ENCODE measurements at regions not wholly inside any gene's neighbourhood (a gene's known extent, or its start where the extent isn't known, plus 50 kb on each side); places are given as distances from the start of the nearest gene placed in this dataset.

- Histone ChIP-seq H3K9me3 (ENCODE audit: control insufficient read depth, insufficient read depth, low read length) (no peaks in the 10 kb centered on the region), H3K4me3 (ENCODE audit: low read depth, low read length) (no peak overlapping the region), H3K27me3 (ENCODE audit: control insufficient read depth, insufficient read depth, low read length) (no peaks in the 10 kb centered on the region), H3K9ac (ENCODE audit: low read depth, low read length) (no peak overlapping the region), H3K36me3 (ENCODE audit: control insufficient read depth, insufficient read depth, low read length) (no peaks in the 10 kb centered on the region), H3K4me1 (ENCODE audit: control insufficient read depth, insufficient read depth, low read length) (no peaks in the 10 kb centered on the region)
Observed at GRCh38 chr7:155204744-155205367, 92.8 kb upstream of the INSIG1 start.

DNA sequence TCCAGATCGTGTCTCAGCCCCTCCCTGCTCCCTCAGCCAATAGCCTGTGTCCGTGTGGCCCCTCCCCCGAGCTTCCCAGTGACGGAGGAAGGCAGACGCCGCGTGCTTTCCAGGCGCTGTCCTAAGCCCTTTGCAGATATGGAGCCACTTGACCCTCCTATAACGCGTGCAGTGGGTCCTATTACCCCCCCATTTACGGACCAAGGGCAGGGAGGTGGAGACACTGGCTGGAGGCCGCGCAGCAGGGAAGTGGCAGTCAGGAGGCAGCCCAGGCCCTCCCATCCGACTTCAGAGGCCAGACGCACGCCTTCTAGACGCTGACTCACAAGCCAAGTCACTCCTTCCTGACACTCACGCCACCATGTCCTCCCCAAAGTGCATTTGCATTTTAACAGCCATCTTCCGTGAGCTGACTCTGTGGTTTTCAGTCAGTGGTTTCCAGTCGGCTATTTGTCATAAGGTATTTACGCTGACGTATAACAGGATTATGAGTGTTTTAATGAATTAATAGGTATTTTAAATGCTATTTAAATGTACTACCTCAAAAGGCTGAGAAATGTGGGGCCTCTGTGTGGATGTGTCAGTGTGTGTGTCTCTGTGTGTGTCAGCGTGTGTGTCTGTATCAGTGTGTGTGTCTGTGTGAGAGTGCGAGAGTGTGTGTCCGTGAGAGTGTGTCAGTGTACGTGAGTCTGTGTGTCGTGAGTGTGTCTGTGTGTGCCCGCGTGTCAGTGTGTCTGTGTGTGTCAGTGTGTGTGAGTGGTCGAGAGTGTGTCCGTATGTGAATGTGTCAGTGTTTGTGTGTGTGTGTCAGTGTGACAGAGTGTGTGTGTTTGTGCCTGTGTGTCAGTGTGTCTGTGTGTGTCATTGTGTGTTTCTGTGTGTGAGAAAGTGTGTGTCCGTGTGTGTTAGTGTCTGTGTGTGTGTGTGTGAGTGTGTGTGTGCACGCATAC is 92.0 kb upstream of the INSIG1 start:
- no peaks in the 10 kb centered on the region for H3K27me3 ChIP-seq (ENCODE audit: control insufficient read depth, insufficient read depth, low read length)
- H3K4me3 ChIP-seq (ENCODE audit: low read depth, low read length): no peak overlapping the region
- H3K9me3 ChIP-seq (ENCODE audit: control insufficient read depth, insufficient read depth, low read length): no peaks in the 10 kb centered on the region
- H3K4me1 ChIP-seq (ENCODE audit: control insufficient read depth, insufficient read depth, low read length): no peaks in the 10 kb centered on the region
- H3K36me3 ChIP-seq (ENCODE audit: control insufficient read depth, insufficient read depth, low read length): no peaks in the 10 kb centered on the region
- no peak overlapping the region for H3K9ac ChIP-seq (ENCODE audit: low read depth, low read length)

DNA sequence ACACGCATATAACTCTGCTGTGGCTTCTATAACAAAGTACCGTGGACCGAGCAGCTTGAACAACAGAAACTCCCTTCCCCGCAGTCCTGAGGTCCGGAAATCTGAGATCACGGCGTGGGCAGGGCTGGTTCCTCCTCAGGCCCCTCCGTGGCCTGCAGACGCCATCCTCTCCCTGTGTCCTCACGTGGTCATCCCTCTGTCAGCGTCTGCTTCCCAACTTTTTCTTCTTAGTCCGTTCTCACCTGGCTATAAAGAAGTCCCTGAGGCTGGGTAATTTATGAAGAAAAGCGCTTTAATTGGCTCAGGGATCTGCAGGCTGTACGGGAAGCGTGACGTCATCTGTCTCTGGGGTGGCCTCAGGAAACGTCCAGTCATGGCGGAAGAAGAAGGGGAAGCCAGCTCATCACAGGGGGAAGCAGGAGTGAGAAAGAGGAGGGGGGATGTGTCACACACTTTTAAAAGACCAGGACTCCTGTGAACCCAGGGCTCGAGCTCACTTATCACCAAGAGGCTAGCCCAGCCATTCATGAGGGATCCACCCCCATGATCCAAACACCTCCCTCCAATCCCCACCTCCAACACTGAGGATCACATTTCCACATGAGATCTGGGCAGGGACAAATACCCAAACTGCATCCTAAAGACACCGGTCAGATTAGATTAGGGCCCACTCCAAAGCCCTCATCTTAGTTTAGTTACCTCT is 91.2 kb upstream of the INSIG1 start:
- Histone ChIP-seq H3K4me1 (ENCODE audit: control insufficient read depth, insufficient read depth, low read length) (no peaks in the 10 kb centered on the region), H3K9ac (ENCODE audit: low read depth, low read length) (no peak overlapping the region)

GRCh38 chr7:155207326-155208002 is 90.2 kb upstream of the INSIG1 start:
- Histone ChIP-seq H3K4me3 (ENCODE audit: low read depth, low read length) (no peak overlapping the region), H3K4me1 (ENCODE audit: control insufficient read depth, insufficient read depth, low read length) (no peaks in the 10 kb centered on the region), H3K27me3 (ENCODE audit: control insufficient read depth, insufficient read depth, low read length) (no peaks in the 10 kb centered on the region), H3K36me3 (ENCODE audit: control insufficient read depth, insufficient read depth, low read length) (no peaks in the 10 kb centered on the region), H3K9ac (ENCODE audit: low read depth, low read length) (no peak overlapping the region), H3K9me3 (ENCODE audit: control insufficient read depth, insufficient read depth, low read length) (no peaks in the 10 kb centered on the region)

More for the DNA sequence above, 91.2 kb upstream of the INSIG1 start:
- no peaks in the 10 kb centered on the region for H3K9me3 ChIP-seq (ENCODE audit: control insufficient read depth, insufficient read depth, low read length)
- no peaks in the 10 kb centered on the region for H3K27me3 ChIP-seq (ENCODE audit: control insufficient read depth, insufficient read depth, low read length)
- no peak overlapping the region for H3K4me3 ChIP-seq (ENCODE audit: low read depth, low read length)
- H3K36me3 ChIP-seq (ENCODE audit: control insufficient read depth, insufficient read depth, low read length): no peaks in the 10 kb centered on the region

GRCh38 chr7:155208681-155209477 is 88.8 kb upstream of the INSIG1 start:
- Histone ChIP-seq H3K9me3 (ENCODE audit: control insufficient read depth, insufficient read depth, low read length) (no peaks in the 10 kb centered on the region), H3K36me3 (ENCODE audit: control insufficient read depth, insufficient read depth, low read length) (no peaks in the 10 kb centered on the region), H3K4me3 (ENCODE audit: low read depth, low read length) (no peak overlapping the region), H3K27me3 (ENCODE audit: control insufficient read depth, insufficient read depth, low read length) (no peaks in the 10 kb centered on the region), H3K4me1 (ENCODE audit: control insufficient read depth, insufficient read depth, low read length) (no peaks in the 10 kb centered on the region), H3K9ac (ENCODE audit: low read depth, low read length) (no peak overlapping the region)

DNA sequence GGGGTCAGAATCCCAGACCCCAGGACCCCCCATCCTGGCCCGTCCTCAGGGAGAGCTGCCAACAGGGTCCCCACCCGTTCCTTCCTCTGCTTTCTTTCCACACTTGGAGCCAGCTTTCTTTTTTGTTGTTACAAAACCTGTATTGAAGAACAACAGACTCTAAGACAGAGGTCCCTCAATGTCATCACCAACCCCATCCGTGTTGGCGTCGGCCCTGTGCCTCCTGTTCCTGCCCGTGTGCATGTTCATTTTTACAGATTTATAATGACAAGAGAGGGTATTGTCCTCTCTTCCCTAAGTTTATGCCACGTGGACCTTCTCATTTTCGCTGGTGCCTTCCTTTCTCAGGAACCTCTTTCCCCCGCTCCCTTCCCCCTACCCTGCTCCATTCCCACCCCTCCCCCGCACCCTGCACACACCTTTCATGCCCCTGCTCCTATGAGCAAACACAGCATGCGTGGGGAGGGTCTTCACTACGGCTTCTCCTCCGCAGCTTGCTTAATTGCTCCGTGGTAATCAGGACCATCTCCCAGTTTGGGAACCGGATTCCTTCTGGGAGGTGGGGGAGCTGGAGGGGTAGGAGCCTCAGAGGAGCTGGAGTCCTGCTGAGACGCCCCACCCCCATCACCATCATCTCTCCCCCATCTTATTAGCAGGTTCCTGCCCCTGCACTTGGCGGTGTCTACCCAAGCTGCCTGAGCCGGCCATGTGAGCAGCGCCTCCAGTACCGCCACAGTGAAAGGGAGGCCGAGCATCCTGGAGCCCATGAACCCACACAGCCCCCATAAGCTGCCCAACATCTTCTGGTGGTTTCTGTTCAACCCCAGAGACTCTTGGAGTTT is 88.0 kb upstream of the INSIG1 start:
- Histone ChIP-seq H3K9me3 (ENCODE audit: control insufficient read depth, insufficient read depth, low read length) (no peaks in the 10 kb centered on the region), H3K36me3 (ENCODE audit: control insufficient read depth, insufficient read depth, low read length) (no peaks in the 10 kb centered on the region), H3K27me3 (ENCODE audit: control insufficient read depth, insufficient read depth, low read length) (no peaks in the 10 kb centered on the region), H3K4me3 (ENCODE audit: low read depth, low read length) (no peak overlapping the region), H3K4me1 (ENCODE audit: control insufficient read depth, insufficient read depth, low read length) (no peaks in the 10 kb centered on the region), H3K9ac (ENCODE audit: low read depth, low read length) (no peak overlapping the region)

- Histone ChIP-seq H3K36me3 (ENCODE audit: control insufficient read depth, insufficient read depth, low read length) (no peaks in the 10 kb centered on the region), H3K27me3 (ENCODE audit: control insufficient read depth, insufficient read depth, low read length) (no peaks in the 10 kb centered on the region), H3K4me1 (ENCODE audit: control insufficient read depth, insufficient read depth, low read length) (no peaks in the 10 kb centered on the region), H3K9ac (ENCODE audit: low read depth, low read length) (no peak overlapping the region), H3K4me3 (ENCODE audit: low read depth, low read length) (no peak overlapping the region), H3K9me3 (ENCODE audit: control insufficient read depth, insufficient read depth, low read length) (no peaks in the 10 kb centered on the region)
Observed at GRCh38 chr7:155210356-155210755, 87.3 kb upstream of the INSIG1 start.

GRCh38 chr7:155211173-155211572 is 86.5 kb upstream of the INSIG1 start:
- no peaks in the 10 kb centered on the region for H3K27me3 ChIP-seq (ENCODE audit: control insufficient read depth, insufficient read depth, low read length)
- H3K9ac ChIP-seq (ENCODE audit: low read depth, low read length): no peak overlapping the region
- H3K36me3 ChIP-seq (ENCODE audit: control insufficient read depth, insufficient read depth, low read length): no peaks in the 10 kb centered on the region
- no peak overlapping the region for H3K4me3 ChIP-seq (ENCODE audit: low read depth, low read length)
- H3K9me3 ChIP-seq (ENCODE audit: control insufficient read depth, insufficient read depth, low read length): no peaks in the 10 kb centered on the region
- H3K4me1 ChIP-seq (ENCODE audit: control insufficient read depth, insufficient read depth, low read length): no peaks in the 10 kb centered on the region

- Histone ChIP-seq H3K27me3 (ENCODE audit: control insufficient read depth, insufficient read depth, low read length) (no peaks in the 10 kb centered on the region), H3K36me3 (ENCODE audit: control insufficient read depth, insufficient read depth, low read length) (no peaks in the 10 kb centered on the region), H3K4me3 (ENCODE audit: low read depth, low read length) (no peak overlapping the region), H3K4me1 (ENCODE audit: control insufficient read depth, insufficient read depth, low read length) (no peaks in the 10 kb centered on the region), H3K9me3 (ENCODE audit: control insufficient read depth, insufficient read depth, low read length) (no peaks in the 10 kb centered on the region), H3K9ac (ENCODE audit: low read depth, low read length) (no peak overlapping the region)
Observed at GRCh38 chr7:155211761-155212160, 85.9 kb upstream of the INSIG1 start.

DNA sequence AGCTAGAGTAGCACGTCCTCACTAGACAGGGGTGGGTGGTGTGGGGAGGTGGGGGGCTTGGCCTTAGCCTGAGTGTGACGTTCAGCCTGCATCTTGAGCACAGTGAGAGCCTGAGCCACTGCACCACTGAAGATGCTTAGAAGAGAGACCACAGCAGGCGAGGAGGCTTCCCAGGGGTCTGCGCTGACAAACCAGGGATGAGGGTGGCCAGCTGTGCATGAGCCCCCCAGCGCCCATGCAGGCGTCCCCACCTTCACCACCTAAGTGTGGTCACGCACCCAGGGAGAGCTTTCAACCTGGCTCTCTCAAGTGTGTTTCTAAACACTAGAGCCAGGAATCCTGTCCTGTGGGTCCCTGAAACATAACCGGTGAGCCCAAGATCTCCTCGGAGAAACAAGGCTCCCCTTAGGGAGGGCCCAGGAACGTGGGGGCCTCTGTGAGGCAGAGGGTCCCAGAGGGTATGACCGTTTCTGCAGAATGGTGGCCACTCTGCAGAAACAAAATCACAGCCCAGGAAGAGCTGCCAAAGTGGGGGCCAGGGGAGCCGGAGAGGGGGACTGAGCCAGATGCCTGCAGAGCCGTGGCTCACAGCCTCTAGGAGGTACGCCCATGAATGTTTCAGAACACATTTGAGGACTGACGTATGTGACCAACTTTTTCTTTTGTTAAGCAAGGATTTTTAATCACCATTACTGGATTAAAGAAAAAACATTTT is 85.2 kb upstream of the INSIG1 start:
- no peaks in the 10 kb centered on the region for H3K4me1 ChIP-seq (ENCODE audit: control insufficient read depth, insufficient read depth, low read length)
- no peak overlapping the region for H3K9ac ChIP-seq (ENCODE audit: low read depth, low read length)
- no peak overlapping the region for H3K4me3 ChIP-seq (ENCODE audit: low read depth, low read length)
- no peaks in the 10 kb centered on the region for H3K27me3 ChIP-seq (ENCODE audit: control insufficient read depth, insufficient read depth, low read length)
- no peaks in the 10 kb centered on the region for H3K36me3 ChIP-seq (ENCODE audit: control insufficient read depth, insufficient read depth, low read length)
- no peaks in the 10 kb centered on the region for H3K9me3 ChIP-seq (ENCODE audit: control insufficient read depth, insufficient read depth, low read length)

All from iPS-15b (cell line).